ENCODE measurements at regions not wholly inside any gene's neighbourhood (a gene's known extent, or its start where the extent isn't known, plus 50 kb on each side); places are given as distances from the start of the nearest gene placed in this dataset.

DNA sequence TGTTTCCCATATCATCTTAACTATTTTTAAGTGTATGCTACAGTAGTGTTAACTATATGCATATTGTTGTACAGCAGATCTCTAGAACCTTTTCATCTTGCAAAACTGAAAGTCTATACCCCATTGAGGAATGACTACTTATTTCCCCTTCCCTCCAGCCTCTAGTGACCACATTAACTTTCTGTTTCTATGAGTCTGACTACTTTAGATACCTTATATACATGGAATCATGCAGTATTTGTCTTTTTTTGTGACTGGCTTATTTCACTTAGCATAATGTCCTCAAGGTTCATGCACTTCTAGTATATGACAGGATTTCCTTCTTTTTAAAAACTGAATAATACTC is 96.5 kb upstream of the BTG3 start:
- peaks cover 4% of the 10 kb centered on the region for H3K4me1 ChIP-seq
- no peak overlapping the region for H3K4me3 ChIP-seq (ENCODE audit: low read depth, low read length)
- Mint-ChIP-seq H3K4me3 (ENCODE audit: unreplicated experiment) (no peak overlapping the region), H3K36me3 (ENCODE audit: insufficient read depth, unreplicated experiment) (peaks cover 6% of the 10 kb centered on the region), H3K9me3 (ENCODE audit: unreplicated experiment) (peaks cover 44% of the 10 kb centered on the region), H3K27me3 (ENCODE audit: insufficient read depth, unreplicated experiment) (no peaks in the 10 kb centered on the region), H3K27ac (ENCODE audit: unreplicated experiment) (no peak overlapping the region), H3K4me1 (ENCODE audit: low read depth, unreplicated experiment) (no peaks in the 10 kb centered on the region)
- CTCF ChIA-PET: no interaction called here
- intact Hi-C loops (cut with micrococcal nuclease; ENCODE audit: unreplicated experiment): no loop called here
- POLR2A ChIA-PET: no interaction called here
- BruUV-seq (replicated peaks): no TSS peak
- DNase-seq: no peak
- peaks cover 15% of the 10 kb centered on the region for H3K9me3 ChIP-seq
- H3K36me3 ChIP-seq (ENCODE audit: control insufficient read depth, insufficient read depth, low read length): no peaks in the 10 kb centered on the region
- H3K27me3 ChIP-seq (replicated peaks; ENCODE audit: control insufficient read depth, insufficient read depth, low read length): no peaks in the 10 kb centered on the region
- TF ChIP-seq, protein P1, sequence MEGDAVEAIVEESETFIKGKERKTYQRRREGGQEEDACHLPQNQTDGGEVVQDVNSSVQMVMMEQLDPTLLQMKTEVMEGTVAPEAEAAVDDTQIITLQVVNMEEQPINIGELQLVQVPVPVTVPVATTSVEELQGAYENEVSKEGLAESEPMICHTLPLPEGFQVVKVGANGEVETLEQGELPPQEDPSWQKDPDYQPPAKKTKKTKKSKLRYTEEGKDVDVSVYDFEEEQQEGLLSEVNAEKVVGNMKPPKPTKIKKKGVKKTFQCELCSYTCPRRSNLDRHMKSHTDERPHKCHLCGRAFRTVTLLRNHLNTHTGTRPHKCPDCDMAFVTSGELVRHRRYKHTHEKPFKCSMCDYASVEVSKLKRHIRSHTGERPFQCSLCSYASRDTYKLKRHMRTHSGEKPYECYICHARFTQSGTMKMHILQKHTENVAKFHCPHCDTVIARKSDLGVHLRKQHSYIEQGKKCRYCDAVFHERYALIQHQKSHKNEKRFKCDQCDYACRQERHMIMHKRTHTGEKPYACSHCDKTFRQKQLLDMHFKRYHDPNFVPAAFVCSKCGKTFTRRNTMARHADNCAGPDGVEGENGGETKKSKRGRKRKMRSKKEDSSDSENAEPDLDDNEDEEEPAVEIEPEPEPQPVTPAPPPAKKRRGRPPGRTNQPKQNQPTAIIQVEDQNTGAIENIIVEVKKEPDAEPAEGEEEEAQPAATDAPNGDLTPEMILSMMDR (IDR thresholded peaks at IDR 0.05; ENCODE audit: insufficient read depth in 1 of 2, low read depth in 1 of 2, low read length in 1 of 2, severe bottlenecking in 1 of 2, unreplicated experiment in 1 of 2): no peak

- H3K27ac Mint-ChIP-seq (ENCODE audit: unreplicated experiment): no peak overlapping the region
- H3K27me3 ChIP-seq (replicated peaks; ENCODE audit: control insufficient read depth, insufficient read depth, low read length): no peaks in the 10 kb centered on the region
- H3K4me3 ChIP-seq (ENCODE audit: low read depth, low read length): no peak overlapping the region
- H3K27me3 Mint-ChIP-seq (ENCODE audit: insufficient read depth, unreplicated experiment): no peaks in the 10 kb centered on the region
- BruUV-seq (replicated peaks): no TSS peak
- peaks cover 6% of the 10 kb centered on the region for H3K36me3 Mint-ChIP-seq (ENCODE audit: insufficient read depth, unreplicated experiment)
- no peak for DNase-seq
- H3K4me1 ChIP-seq: no peaks in the 10 kb centered on the region
- peaks cover 39% of the 10 kb centered on the region for H3K9me3 Mint-ChIP-seq (ENCODE audit: unreplicated experiment)
- ChIA-PET POLR2A (no interaction called here), CTCF (no interaction called here)
- H3K4me1 Mint-ChIP-seq (ENCODE audit: low read depth, unreplicated experiment): no peaks in the 10 kb centered on the region
- H3K4me3 Mint-ChIP-seq (ENCODE audit: unreplicated experiment): no peak overlapping the region
- peaks cover 13% of the 10 kb centered on the region for H3K9me3 ChIP-seq
- intact Hi-C loops (cut with micrococcal nuclease; ENCODE audit: unreplicated experiment): no loop called here
- H3K36me3 ChIP-seq (ENCODE audit: control insufficient read depth, insufficient read depth, low read length): no peaks in the 10 kb centered on the region
- TF ChIP-seq, protein P1 (IDR thresholded peaks at IDR 0.05; ENCODE audit: insufficient read depth in 1 of 2, low read depth in 1 of 2, low read length in 1 of 2, severe bottlenecking in 1 of 2, unreplicated experiment in 1 of 2): no peak
Measured at GRCh38 chr21:17708522-17709265, 96.0 kb upstream of the BTG3 start.

DNA sequence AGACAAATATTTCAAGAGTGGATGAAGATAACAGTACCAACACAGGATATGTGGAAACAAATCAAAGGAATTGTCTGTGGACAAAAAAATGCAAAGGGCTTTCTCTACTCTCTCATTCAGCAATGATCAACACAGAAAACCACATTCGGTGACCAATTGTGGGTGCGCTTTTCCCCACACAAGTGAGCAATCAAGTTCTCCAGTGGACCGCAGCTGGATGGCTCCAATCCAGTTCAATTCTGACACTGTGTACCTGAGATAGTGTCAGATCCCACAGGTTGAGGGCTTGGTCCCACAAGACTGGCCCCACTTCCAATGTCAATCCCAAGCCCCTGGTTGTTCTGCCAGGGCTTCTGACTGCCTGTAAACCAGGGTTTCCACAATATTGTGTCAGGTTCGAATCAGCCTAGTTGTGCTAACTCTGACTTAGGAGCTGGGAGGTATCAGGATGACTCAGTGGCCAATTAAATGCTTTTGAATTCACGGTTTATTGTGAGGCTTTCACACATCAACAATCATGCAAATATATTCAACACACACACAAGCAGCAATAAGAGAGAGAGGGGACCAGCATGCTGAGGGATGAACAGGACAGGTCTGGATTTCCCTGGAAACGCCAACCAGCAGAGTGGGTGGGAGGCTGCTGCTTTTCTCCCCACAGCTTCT is 87.0 kb upstream of the BTG3 start:
- TF ChIP-seq, protein P1 (IDR thresholded peaks at IDR 0.05; ENCODE audit: insufficient read depth in 1 of 2, low read depth in 1 of 2, low read length in 1 of 2, severe bottlenecking in 1 of 2, unreplicated experiment in 1 of 2): no peak
- H3K4me3 ChIP-seq (ENCODE audit: low read depth, low read length): no peak overlapping the region
- no TSS peak for BruUV-seq (replicated peaks)
- Mint-ChIP-seq H3K4me1 (ENCODE audit: low read depth, unreplicated experiment) (no peaks in the 10 kb centered on the region), H3K27me3 (ENCODE audit: insufficient read depth, unreplicated experiment) (no peaks in the 10 kb centered on the region), H3K9me3 (ENCODE audit: unreplicated experiment) (peaks cover 39% of the 10 kb centered on the region), H3K4me3 (ENCODE audit: unreplicated experiment) (no peak overlapping the region), H3K27ac (ENCODE audit: unreplicated experiment) (no peak overlapping the region), H3K36me3 (ENCODE audit: insufficient read depth, unreplicated experiment) (peaks cover 4% of the 10 kb centered on the region)
- no peaks in the 10 kb centered on the region for H3K27me3 ChIP-seq (replicated peaks; ENCODE audit: control insufficient read depth, insufficient read depth, low read length)
- H3K9me3 ChIP-seq: no peaks in the 10 kb centered on the region
- H3K4me1 ChIP-seq: no peaks in the 10 kb centered on the region
- intact Hi-C loops (cut with micrococcal nuclease; ENCODE audit: unreplicated experiment): no loop called here
- H3K36me3 ChIP-seq (ENCODE audit: control insufficient read depth, insufficient read depth, low read length): no peaks in the 10 kb centered on the region
- DNase-seq: no peak
- ChIA-PET POLR2A (interaction anchor here (0.6 kb wide), 1 partner anchor 248 kb away, joined by 3 read pairs; no protein-coding TSS in a partner anchor), CTCF (no interaction called here)
